ENCODE measurements at regions not wholly inside any gene's neighbourhood (a gene's known extent, or its start where the extent isn't known, plus 50 kb on each side); places are given as distances from the start of the nearest gene placed in this dataset.

DNA sequence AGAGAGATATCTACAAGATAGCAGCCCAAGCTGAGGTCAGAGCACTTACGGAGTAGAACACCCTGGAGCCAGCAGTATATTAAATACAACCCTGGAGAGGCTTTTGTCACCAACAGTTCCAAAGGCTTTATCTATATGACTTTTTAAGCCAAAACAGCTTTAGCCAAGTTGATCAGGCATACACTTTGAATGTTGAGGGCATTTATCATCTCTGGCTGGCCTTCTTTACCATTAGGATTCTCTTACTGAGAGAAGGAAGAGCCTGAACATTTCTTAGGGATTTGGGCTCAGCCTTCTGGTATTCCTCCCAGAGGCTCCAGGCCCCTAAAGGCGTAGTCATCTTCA lies 161.3 kb upstream of the RIMS1 start:
- Histone ChIP-seq H2AFZ (ENCODE audit: low read length) (no peak overlapping the region), H3K9ac (ENCODE audit: low read depth, low read length, poor library complexity, severe bottlenecking) (no peak overlapping the region), H3K4me1 (ENCODE audit: insufficient read depth, low read length, poor library complexity, severe bottlenecking) (no peaks in the 10 kb centered on the region), H3F3A (ENCODE audit: low read depth) (no peaks in the 10 kb centered on the region), H3K4me2 (ENCODE audit: low read depth, low read length, poor library complexity, severe bottlenecking) (no peak overlapping the region), H3K27me3 (ENCODE audit: insufficient read depth, low read length, poor library complexity, severe bottlenecking) (no peaks in the 10 kb centered on the region), H4K20me1 (ENCODE audit: insufficient read depth, low read length, poor library complexity, severe bottlenecking) (no peaks in the 10 kb centered on the region), H3K4me3 (ENCODE audit: low read length, poor library complexity, severe bottlenecking) (no peak overlapping the region), H3K9me2 (replicated peaks; ENCODE audit: low read depth, low read length) (no peaks in the 10 kb centered on the region), H3K79me2 (ENCODE audit: insufficient read depth, low read length) (no peaks in the 10 kb centered on the region), H3K36me3 (ENCODE audit: insufficient read depth, low read length) (no peaks in the 10 kb centered on the region), H3K9me3 (ENCODE audit: insufficient read depth, low read depth, low read length) (no peaks in the 10 kb centered on the region)
- TF ChIP-seq, protein P1, sequence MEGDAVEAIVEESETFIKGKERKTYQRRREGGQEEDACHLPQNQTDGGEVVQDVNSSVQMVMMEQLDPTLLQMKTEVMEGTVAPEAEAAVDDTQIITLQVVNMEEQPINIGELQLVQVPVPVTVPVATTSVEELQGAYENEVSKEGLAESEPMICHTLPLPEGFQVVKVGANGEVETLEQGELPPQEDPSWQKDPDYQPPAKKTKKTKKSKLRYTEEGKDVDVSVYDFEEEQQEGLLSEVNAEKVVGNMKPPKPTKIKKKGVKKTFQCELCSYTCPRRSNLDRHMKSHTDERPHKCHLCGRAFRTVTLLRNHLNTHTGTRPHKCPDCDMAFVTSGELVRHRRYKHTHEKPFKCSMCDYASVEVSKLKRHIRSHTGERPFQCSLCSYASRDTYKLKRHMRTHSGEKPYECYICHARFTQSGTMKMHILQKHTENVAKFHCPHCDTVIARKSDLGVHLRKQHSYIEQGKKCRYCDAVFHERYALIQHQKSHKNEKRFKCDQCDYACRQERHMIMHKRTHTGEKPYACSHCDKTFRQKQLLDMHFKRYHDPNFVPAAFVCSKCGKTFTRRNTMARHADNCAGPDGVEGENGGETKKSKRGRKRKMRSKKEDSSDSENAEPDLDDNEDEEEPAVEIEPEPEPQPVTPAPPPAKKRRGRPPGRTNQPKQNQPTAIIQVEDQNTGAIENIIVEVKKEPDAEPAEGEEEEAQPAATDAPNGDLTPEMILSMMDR (conservative IDR thresholded peaks at IDR 0.05; ENCODE audit: low read length): no peak
- TF ChIP-seq EZH2phosphoT487 (IDR thresholded peaks at IDR 0.05; ENCODE audit: borderline replicate concordance): no peak

DNA sequence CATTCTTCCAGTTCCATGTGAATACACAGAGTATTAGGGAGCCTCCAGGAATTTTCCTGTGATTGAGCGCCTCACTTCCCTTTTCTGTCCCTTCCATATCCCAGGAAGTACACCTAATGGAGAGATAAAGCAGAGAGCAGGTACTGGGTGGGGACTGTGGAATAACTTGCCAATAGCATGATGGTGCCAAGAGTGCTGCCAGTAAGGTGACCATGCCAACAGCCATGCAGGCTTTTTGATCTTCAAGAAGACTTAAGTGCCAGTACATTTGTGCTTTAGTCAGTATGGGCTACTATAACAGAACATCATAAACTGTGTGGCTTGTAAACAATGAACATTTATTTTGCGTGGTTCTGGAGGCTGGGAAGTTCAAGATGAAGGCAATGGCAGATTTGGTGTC lies 160.2 kb upstream of the RIMS1 start:
- no peaks in the 10 kb centered on the region for H3F3A ChIP-seq (ENCODE audit: low read depth)
- H3K4me2 ChIP-seq (ENCODE audit: low read depth, low read length, poor library complexity, severe bottlenecking): no peak overlapping the region
- no peaks in the 10 kb centered on the region for H3K9me3 ChIP-seq (ENCODE audit: insufficient read depth, low read depth, low read length)
- no peaks in the 10 kb centered on the region for H3K4me1 ChIP-seq (ENCODE audit: insufficient read depth, low read length, poor library complexity, severe bottlenecking)
- H3K9ac ChIP-seq (ENCODE audit: low read depth, low read length, poor library complexity, severe bottlenecking): no peak overlapping the region
- no peaks in the 10 kb centered on the region for H3K27me3 ChIP-seq (ENCODE audit: insufficient read depth, low read length, poor library complexity, severe bottlenecking)
- H4K20me1 ChIP-seq (ENCODE audit: insufficient read depth, low read length, poor library complexity, severe bottlenecking): no peaks in the 10 kb centered on the region
- no peaks in the 10 kb centered on the region for H3K9me2 ChIP-seq (replicated peaks; ENCODE audit: low read depth, low read length)
- H3K79me2 ChIP-seq (ENCODE audit: insufficient read depth, low read length): no peaks in the 10 kb centered on the region
- H3K36me3 ChIP-seq (ENCODE audit: insufficient read depth, low read length): no peaks in the 10 kb centered on the region
- TF ChIP-seq, protein P1 (conservative IDR thresholded peaks at IDR 0.05; ENCODE audit: low read length): no peak
- TF ChIP-seq EZH2phosphoT487 (IDR thresholded peaks at IDR 0.05; ENCODE audit: borderline replicate concordance): no peak
- no peak overlapping the region for H3K4me3 ChIP-seq (ENCODE audit: low read length, poor library complexity, severe bottlenecking)
- H2AFZ ChIP-seq (ENCODE audit: low read length): no peak overlapping the region

GRCh38 chr6:71727632-71728294 lies 158.6 kb upstream of the RIMS1 start:
- H3K9me3 ChIP-seq (ENCODE audit: insufficient read depth, low read depth, low read length): no peaks in the 10 kb centered on the region
- no peak overlapping the region for H3K9ac ChIP-seq (ENCODE audit: low read depth, low read length, poor library complexity, severe bottlenecking)
- no peaks in the 10 kb centered on the region for H3K79me2 ChIP-seq (ENCODE audit: insufficient read depth, low read length)
- H3F3A ChIP-seq (ENCODE audit: low read depth): no peaks in the 10 kb centered on the region
- TF ChIP-seq, protein P1 (conservative IDR thresholded peaks at IDR 0.05; ENCODE audit: low read length): no peak
- TF ChIP-seq EZH2phosphoT487 (IDR thresholded peaks at IDR 0.05; ENCODE audit: borderline replicate concordance): no peak
- no peaks in the 10 kb centered on the region for H3K27me3 ChIP-seq (ENCODE audit: insufficient read depth, low read length, poor library complexity, severe bottlenecking)
- no peaks in the 10 kb centered on the region for H3K4me1 ChIP-seq (ENCODE audit: insufficient read depth, low read length, poor library complexity, severe bottlenecking)
- H3K9me2 ChIP-seq (replicated peaks; ENCODE audit: low read depth, low read length): no peaks in the 10 kb centered on the region
- no peak overlapping the region for H3K4me3 ChIP-seq (ENCODE audit: low read length, poor library complexity, severe bottlenecking)
- no peak overlapping the region for H3K4me2 ChIP-seq (ENCODE audit: low read depth, low read length, poor library complexity, severe bottlenecking)
- H4K20me1 ChIP-seq (ENCODE audit: insufficient read depth, low read length, poor library complexity, severe bottlenecking): no peaks in the 10 kb centered on the region
- H2AFZ ChIP-seq (ENCODE audit: low read length): no peak overlapping the region
- no peaks in the 10 kb centered on the region for H3K36me3 ChIP-seq (ENCODE audit: insufficient read depth, low read length)

All from Loucy (cell line).